ENCODE measurements at regions not wholly inside any gene's neighbourhood (a gene's known extent, or its start where the extent isn't known, plus 50 kb on each side); places are given as distances from the start of the nearest gene placed in this dataset.

DNA sequence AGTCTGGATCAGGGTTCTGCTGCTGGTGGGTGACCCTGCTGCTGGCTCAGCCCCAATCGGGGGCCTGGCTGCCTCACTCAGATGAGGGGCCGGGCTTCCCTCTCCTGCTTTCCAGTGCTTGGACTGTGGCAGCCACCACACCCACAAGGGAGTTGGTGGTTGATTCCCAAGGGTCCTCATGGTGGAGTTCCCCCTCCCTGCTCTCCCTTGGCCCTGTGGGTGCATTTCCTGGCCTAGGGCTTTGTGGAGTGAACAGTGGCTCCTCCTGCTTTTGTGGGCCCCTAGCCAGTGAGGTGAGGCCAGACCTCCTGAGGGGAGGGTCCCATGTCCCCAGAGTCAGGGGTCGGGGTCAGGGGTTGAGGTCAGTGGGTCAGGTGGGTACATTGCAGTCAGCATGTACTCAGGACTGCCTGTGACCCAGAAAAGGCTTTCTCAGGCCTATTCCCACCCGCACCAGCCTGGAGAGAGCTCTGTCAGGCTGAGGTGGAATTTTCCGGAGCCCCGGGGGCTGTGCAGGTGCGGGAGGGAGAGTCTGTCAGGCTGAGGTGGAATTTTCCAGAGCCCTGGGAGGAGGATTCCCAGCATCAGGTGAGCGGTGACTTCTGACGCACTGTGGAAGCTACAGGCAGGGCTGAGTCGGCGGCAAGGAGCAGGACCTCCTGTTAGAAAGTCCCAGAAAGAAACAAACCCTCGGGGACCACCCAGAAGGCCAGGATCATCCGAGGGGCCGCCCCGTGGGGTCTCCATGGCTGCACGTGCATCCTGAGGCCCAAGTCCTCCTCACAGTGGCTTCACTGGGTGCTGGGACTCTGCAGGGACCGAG is 94.4 kb upstream of the INSIG1 start:
- no peak for ATAC-seq
- 80% methylated on average over 17 of the region's 17 CpGs for WGBS

DNA sequence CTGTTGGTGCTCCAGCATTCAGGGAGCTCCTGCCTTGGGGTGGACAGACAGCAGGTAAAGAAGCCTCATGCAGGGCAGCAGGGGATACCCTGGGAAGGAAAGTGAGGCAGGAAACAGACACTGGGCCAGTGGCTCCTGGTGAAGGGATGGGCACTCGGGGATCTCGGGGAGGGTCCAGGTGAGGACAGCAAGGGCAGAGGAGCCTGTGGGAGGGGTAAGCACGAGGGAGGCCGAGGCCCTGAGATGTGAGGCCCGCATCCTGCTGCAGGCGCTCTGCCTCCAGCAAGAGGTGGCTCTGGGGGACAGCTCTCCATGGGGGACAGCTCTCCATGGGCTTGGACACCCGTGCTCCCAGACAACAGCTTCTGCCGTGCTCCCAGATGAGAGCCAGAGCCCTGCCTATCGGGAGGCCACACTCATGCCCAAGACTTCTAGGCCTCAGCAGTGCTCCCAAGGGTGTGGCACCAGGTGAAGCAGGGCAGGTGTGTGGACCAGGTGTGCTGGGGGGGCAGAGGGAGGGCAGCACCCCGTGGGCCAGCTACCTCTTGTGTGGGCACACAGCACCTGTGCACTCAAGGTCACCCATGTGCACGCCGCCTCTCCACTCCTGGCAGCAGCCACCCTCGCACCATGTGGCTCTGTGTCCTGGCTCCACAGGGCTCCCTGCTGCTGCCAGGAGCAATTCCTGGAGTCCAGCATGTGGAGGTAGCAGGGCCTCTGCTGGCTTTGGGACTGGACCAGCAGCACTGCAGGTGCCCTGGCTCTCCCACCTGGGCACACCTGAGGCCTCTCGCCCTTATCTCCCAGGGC is 93.6 kb upstream of the INSIG1 start:
- no peak overlapping the region for H3K27ac ChIP-seq (ENCODE audit: low read length)
- no peak overlapping the region for H3K4me3 ChIP-seq (ENCODE audit: low read length)
- DNase-seq = no peak
- H3K4me1 ChIP-seq (ENCODE audit: control insufficient read depth, insufficient read depth, low read length) = no peaks in the 10 kb centered on the region
- no peaks in the 10 kb centered on the region for H3K27me3 ChIP-seq (ENCODE audit: control insufficient read depth, insufficient read depth)
- no peaks in the 10 kb centered on the region for H3K9me3 ChIP-seq (ENCODE audit: control insufficient read depth, low read length)
- ATAC-seq = no peak
- intact Hi-C loops (cut with DNase I) = no loop called here
- 89% methylated on average over 14 of the region's 14 CpGs for WGBS

More for the DNA sequence above, 94.4 kb upstream of the INSIG1 start:
- no peaks in the 10 kb centered on the region for H3K27me3 ChIP-seq (ENCODE audit: control insufficient read depth, insufficient read depth)
- DNase-seq = peak in 1 of 3 donors; percentile 37
- no peak overlapping the region for H3K27ac ChIP-seq (ENCODE audit: low read length)
- intact Hi-C loops (cut with DNase I) = no loop called here
- no peaks in the 10 kb centered on the region for H3K9me3 ChIP-seq (ENCODE audit: control insufficient read depth, low read length)
- H3K4me1 ChIP-seq (ENCODE audit: control insufficient read depth, insufficient read depth, low read length) = no peaks in the 10 kb centered on the region
- H3K4me3 ChIP-seq (ENCODE audit: low read length) = no peak overlapping the region

DNA sequence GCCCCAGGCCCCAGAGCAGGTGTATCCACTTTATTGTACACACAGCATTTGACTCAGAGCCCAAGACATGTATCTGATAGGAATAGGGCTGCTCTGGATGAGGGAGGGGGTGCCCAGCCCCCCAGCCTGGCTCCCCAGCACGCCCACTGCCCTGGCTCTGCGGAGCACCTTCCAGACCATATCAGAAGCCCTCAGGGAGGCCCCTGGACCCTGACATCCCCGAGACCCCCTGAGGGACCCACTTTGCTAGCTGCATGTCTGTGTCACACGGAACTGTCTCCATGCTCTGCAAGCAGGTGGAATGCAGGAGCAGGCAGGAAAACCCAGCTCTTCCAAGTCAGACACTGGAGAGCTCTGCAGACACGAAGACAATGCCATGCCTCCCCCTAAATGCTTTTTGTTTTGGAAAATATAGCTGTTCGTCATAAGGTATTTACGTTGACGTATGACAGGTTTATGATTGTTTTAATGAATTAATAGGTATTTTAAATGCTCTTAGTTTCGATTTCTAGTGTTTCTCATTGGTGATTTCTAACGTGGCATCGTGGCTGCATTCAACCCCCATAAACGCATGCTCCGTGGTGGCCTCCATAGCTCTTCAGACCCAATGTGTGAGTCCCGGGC is 92.8 kb upstream of the INSIG1 start:
- Histone ChIP-seq H3K4me3 (ENCODE audit: low read length) (no peak overlapping the region), H3K27me3 (ENCODE audit: control insufficient read depth, insufficient read depth) (no peaks in the 10 kb centered on the region), H3K4me1 (ENCODE audit: control insufficient read depth, insufficient read depth, low read length) (no peaks in the 10 kb centered on the region), H3K9me3 (ENCODE audit: control insufficient read depth, low read length) (no peaks in the 10 kb centered on the region), H3K27ac (ENCODE audit: low read length) (peak overlapping the region; percentile 28)
- 67% methylated on average over 14 of the region's 14 CpGs for WGBS
- ATAC-seq = no peak
- peak in 1 of 3 donors; percentile 35 for DNase-seq
- intact Hi-C loops (cut with DNase I) = no loop called here

DNA sequence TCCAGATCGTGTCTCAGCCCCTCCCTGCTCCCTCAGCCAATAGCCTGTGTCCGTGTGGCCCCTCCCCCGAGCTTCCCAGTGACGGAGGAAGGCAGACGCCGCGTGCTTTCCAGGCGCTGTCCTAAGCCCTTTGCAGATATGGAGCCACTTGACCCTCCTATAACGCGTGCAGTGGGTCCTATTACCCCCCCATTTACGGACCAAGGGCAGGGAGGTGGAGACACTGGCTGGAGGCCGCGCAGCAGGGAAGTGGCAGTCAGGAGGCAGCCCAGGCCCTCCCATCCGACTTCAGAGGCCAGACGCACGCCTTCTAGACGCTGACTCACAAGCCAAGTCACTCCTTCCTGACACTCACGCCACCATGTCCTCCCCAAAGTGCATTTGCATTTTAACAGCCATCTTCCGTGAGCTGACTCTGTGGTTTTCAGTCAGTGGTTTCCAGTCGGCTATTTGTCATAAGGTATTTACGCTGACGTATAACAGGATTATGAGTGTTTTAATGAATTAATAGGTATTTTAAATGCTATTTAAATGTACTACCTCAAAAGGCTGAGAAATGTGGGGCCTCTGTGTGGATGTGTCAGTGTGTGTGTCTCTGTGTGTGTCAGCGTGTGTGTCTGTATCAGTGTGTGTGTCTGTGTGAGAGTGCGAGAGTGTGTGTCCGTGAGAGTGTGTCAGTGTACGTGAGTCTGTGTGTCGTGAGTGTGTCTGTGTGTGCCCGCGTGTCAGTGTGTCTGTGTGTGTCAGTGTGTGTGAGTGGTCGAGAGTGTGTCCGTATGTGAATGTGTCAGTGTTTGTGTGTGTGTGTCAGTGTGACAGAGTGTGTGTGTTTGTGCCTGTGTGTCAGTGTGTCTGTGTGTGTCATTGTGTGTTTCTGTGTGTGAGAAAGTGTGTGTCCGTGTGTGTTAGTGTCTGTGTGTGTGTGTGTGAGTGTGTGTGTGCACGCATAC is 92.0 kb upstream of the INSIG1 start:
- peak overlapping the region; percentile 91 for H3K27ac ChIP-seq (ENCODE audit: low read length)
- DNase-seq (peak; percentile 89 to 93 (median 92)), ATAC-seq (peak; percentile 88 to 90)
- no peaks in the 10 kb centered on the region for H3K4me1 ChIP-seq (ENCODE audit: control insufficient read depth, insufficient read depth, low read length)
- intact Hi-C loops (cut with DNase I) = no loop called here
- H3K4me3 ChIP-seq (ENCODE audit: low read length) = peak overlapping the region; percentile 1
- 42% methylated on average over 33 of the region's 33 CpGs for WGBS
- H3K9me3 ChIP-seq (ENCODE audit: control insufficient read depth, low read length) = no peaks in the 10 kb centered on the region
- H3K27me3 ChIP-seq (ENCODE audit: control insufficient read depth, insufficient read depth) = no peaks in the 10 kb centered on the region

DNA sequence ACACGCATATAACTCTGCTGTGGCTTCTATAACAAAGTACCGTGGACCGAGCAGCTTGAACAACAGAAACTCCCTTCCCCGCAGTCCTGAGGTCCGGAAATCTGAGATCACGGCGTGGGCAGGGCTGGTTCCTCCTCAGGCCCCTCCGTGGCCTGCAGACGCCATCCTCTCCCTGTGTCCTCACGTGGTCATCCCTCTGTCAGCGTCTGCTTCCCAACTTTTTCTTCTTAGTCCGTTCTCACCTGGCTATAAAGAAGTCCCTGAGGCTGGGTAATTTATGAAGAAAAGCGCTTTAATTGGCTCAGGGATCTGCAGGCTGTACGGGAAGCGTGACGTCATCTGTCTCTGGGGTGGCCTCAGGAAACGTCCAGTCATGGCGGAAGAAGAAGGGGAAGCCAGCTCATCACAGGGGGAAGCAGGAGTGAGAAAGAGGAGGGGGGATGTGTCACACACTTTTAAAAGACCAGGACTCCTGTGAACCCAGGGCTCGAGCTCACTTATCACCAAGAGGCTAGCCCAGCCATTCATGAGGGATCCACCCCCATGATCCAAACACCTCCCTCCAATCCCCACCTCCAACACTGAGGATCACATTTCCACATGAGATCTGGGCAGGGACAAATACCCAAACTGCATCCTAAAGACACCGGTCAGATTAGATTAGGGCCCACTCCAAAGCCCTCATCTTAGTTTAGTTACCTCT is 91.2 kb upstream of the INSIG1 start:
- DNase-seq = peak; percentile 78 to 84 (median 83)
- H3K4me3 ChIP-seq (ENCODE audit: low read length) = no peak overlapping the region
- no peaks in the 10 kb centered on the region for H3K27me3 ChIP-seq (ENCODE audit: control insufficient read depth, insufficient read depth)
- WGBS = 44% methylated on average over 20 of the region's 20 CpGs
- no peaks in the 10 kb centered on the region for H3K4me1 ChIP-seq (ENCODE audit: control insufficient read depth, insufficient read depth, low read length)
- peak overlapping the region; percentile 91 for H3K27ac ChIP-seq (ENCODE audit: low read length)
- intact Hi-C loops (cut with DNase I) = no loop called here
- ATAC-seq = peak; percentile 66 to 80
- H3K9me3 ChIP-seq (ENCODE audit: control insufficient read depth, low read length) = no peaks in the 10 kb centered on the region

DNA sequence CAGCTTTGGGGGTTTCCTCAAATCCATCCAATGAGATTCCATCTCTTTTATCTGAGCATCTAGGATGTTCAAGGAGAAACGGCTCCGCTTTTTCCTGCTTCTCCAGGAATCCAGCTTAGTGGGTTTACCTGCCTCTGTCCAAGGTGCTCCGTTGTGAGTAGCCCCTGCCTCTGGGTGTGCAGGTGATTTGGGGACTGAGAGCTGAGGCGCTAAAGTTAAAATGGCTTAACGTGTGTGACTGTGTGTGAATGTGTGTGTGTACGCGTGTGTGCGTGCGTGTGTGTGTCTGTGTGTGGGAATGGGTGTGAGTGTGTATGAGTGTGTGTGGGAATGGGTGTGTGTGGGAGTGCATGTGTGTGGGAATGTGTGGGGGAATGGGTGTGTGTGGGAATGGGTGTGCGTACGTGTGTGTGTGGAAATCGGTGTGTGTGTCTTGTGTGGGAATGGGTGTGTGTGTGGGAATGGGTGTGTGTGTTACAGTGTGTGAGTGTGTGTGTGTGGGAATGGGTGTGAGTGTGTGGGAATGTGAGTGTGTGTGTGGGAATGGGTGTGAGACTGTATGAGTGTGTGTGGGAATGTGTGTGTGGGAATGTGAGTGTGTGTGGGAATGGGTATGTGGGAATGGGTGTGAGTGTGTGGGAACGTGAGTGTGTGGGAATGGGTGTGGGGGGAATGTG is 90.2 kb upstream of the INSIG1 start:
- Histone ChIP-seq H3K27me3 (ENCODE audit: control insufficient read depth, insufficient read depth) (no peaks in the 10 kb centered on the region), H3K4me3 (ENCODE audit: low read length) (no peak overlapping the region), H3K27ac (ENCODE audit: low read length) (no peak overlapping the region), H3K4me1 (ENCODE audit: control insufficient read depth, insufficient read depth, low read length) (no peaks in the 10 kb centered on the region), H3K9me3 (ENCODE audit: control insufficient read depth, low read length) (no peaks in the 10 kb centered on the region)
- intact Hi-C loops (cut with DNase I) = no loop called here
- 85% methylated on average over 13 of the region's 13 CpGs for WGBS
- DNase-seq (no peak), ATAC-seq (no peak)

DNA sequence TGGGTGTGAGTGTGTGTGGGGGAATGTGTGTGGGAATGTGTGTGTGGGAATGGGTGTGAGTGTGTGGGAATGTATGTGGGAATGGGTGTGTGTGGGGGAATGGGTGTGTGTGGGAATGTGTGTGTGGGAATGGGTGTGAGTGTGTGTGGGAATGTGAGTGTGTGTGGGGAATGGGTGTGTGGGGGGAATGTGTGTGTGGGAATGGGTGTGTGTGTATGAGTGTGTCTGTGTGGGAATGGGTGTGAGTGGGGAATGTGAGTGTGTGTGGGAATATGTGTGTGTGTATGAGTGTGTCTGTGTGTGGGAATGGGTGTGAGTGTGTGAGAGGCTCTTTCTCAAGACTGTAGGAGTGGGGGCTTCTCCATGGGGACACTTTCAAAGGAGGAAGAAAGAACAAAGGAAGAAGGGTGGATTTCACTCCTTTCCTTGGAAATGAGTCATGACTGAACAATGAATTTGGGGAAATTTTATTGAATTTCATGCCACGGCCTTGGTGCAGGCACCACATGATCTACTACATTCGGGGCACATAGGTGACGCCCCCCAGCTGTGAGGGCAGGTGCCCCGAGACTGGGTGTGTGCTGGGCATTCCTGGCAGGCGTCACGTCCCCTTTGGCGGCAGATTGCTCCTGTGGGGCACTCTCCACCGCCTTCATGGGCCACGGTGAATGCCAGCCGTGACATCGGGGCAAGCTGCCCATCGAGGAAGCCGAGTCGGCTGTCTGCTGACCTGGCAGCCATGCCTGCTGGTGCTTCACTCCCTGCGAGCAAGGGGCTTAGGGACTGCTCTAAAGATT is 88.8 kb upstream of the INSIG1 start:
- Histone ChIP-seq H3K4me1 (ENCODE audit: control insufficient read depth, insufficient read depth, low read length) (no peaks in the 10 kb centered on the region), H3K27ac (ENCODE audit: low read length) (peak overlapping the region; percentile 9), H3K9me3 (ENCODE audit: control insufficient read depth, low read length) (no peaks in the 10 kb centered on the region), H3K27me3 (ENCODE audit: control insufficient read depth, insufficient read depth) (no peaks in the 10 kb centered on the region), H3K4me3 (ENCODE audit: low read length) (no peak overlapping the region)
- DNase-seq (peak in 2 of 3 donors; percentile 48 to 73), ATAC-seq (peak in 1 of 2 donors; percentile 4)
- WGBS = 61% methylated on average over 15 of the region's 15 CpGs
- intact Hi-C loops (cut with DNase I) = no loop called here

DNA sequence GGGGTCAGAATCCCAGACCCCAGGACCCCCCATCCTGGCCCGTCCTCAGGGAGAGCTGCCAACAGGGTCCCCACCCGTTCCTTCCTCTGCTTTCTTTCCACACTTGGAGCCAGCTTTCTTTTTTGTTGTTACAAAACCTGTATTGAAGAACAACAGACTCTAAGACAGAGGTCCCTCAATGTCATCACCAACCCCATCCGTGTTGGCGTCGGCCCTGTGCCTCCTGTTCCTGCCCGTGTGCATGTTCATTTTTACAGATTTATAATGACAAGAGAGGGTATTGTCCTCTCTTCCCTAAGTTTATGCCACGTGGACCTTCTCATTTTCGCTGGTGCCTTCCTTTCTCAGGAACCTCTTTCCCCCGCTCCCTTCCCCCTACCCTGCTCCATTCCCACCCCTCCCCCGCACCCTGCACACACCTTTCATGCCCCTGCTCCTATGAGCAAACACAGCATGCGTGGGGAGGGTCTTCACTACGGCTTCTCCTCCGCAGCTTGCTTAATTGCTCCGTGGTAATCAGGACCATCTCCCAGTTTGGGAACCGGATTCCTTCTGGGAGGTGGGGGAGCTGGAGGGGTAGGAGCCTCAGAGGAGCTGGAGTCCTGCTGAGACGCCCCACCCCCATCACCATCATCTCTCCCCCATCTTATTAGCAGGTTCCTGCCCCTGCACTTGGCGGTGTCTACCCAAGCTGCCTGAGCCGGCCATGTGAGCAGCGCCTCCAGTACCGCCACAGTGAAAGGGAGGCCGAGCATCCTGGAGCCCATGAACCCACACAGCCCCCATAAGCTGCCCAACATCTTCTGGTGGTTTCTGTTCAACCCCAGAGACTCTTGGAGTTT is 88.0 kb upstream of the INSIG1 start:
- no peaks in the 10 kb centered on the region for H3K9me3 ChIP-seq (ENCODE audit: control insufficient read depth, low read length)
- H3K4me3 ChIP-seq (ENCODE audit: low read length) = no peak overlapping the region
- no peaks in the 10 kb centered on the region for H3K4me1 ChIP-seq (ENCODE audit: control insufficient read depth, insufficient read depth, low read length)
- H3K27ac ChIP-seq (ENCODE audit: low read length) = peak overlapping the region; percentile 9
- 52% methylated on average over 21 of the region's 21 CpGs for WGBS
- DNase-seq (peak in 1 of 3 donors; percentile 50), ATAC-seq (peak in 1 of 2 donors; percentile 17)
- intact Hi-C loops (cut with DNase I) = no loop called here
- H3K27me3 ChIP-seq (ENCODE audit: control insufficient read depth, insufficient read depth) = no peaks in the 10 kb centered on the region
